H1 (cell line): ENCODE measurements at regions not wholly inside any gene's neighbourhood (a gene's known extent, or its start where the extent isn't known, plus 50 kb on each side); places are given as distances from the start of the nearest gene placed in this dataset.

Experiments
- CTCF ChIA-PET: fragments of 300-600 bp; sonication (Branson Sonifier 250); formaldehyde crosslinking; loops from one replicate; lab custom pipeline; 2021; ENCODE audit not compliant: partially characterized antibody; lab: Charles Lee
- POLR2A ChIA-PET: fragments of 300-600 bp; sonication (Branson Sonifier 250); formaldehyde crosslinking; loops from one replicate; lab custom pipeline; 2021; ENCODE audit warnings: inconsistent platforms; ENCODE audit not compliant: partially characterized antibody; lab: Charles Lee
- DNase-seq, 2 experiments: peaks; one replicate each; pipeline versions ENCODE4 v3.0.0 to v3.0.0-alpha.2; 2010 to 2022; ENCODE audit warnings: low spot score in 2 of 2, low read depth in 1 of 2, mixed read lengths in 1 of 2
- FAIRE-seq: peaks from 2 replicates; lab custom pipeline; 2011; peaks lifted over from hg19 to GRCh38; lab: Jason Lieb, UNC
- H2AFZ ChIP-seq: 2 replicates; pipeline ENCODE4 v1.8.1; 2012; ENCODE audit warnings: low read length, inconsistent platforms
- H2AK5ac ChIP-seq: 2 replicates; pipeline ENCODE4 v1.6.1; 2013; ENCODE audit warnings: low read depth, low read length
- H2BK120ac ChIP-seq: replicated peaks from 2 replicates; pipeline ENCODE3; 2013; ENCODE audit warnings: low read depth, low read length, inconsistent platforms
- H2BK12ac ChIP-seq: 2 replicates; pipeline ENCODE4 v1.6.1; 2013; ENCODE audit warnings: low read depth, low read length
- H2BK15ac ChIP-seq: 2 replicates; pipeline ENCODE4 v1.6.1; 2013; ENCODE audit warnings: low read length
- H2BK20ac ChIP-seq: 2 replicates; pipeline ENCODE4 v1.6.1; 2013; ENCODE audit warnings: low read length
- H2BK5ac ChIP-seq: 2 replicates; pipeline ENCODE4 v1.6.1; 2013; ENCODE audit warnings: low read depth, low read length
- H3K14ac ChIP-seq: 2 replicates; pipeline ENCODE4 v1.6.1; 2013; ENCODE audit warnings: inconsistent platforms; ENCODE audit not compliant: insufficient read length
- H3K18ac ChIP-seq: 2 replicates; pipeline ENCODE4 v1.6.1; 2013; ENCODE audit warnings: low read length; ENCODE audit errors: extremely low read depth
- H3K23ac ChIP-seq: 2 replicates; pipeline ENCODE4 v1.6.1; 2013; ENCODE audit warnings: inconsistent platforms; ENCODE audit not compliant: insufficient read length
- H3K23me2 ChIP-seq: 2 replicates; pipeline ENCODE4 v1.6.1; 2013; ENCODE audit warnings: low read depth, low read length
- H3K27ac ChIP-seq: 2 replicates; pipeline ENCODE4 v1.6.1; 2011; ENCODE audit warnings: low read depth, low read length, inconsistent platforms
- H3K27me3 ChIP-seq, 4 experiments: replicated peaks in 1 of 4; 1 replicate in 1 of 4; 2 replicates in 3 of 4; pipeline versions ENCODE4 v1.6.1 to v1.8.1; 2011 to 2013; ENCODE audit warnings: low read length in 3 of 4, mild to moderate bottlenecking in 3 of 4, inconsistent platforms in 2 of 4, mixed read lengths in 2 of 4, moderate library complexity in 1 of 4; ENCODE audit not compliant: control insufficient read depth in 3 of 4, insufficient read depth in 3 of 4; ENCODE audit errors: extremely low read depth in 1 of 4
- H3K36me3 ChIP-seq, 4 experiments: 2 replicates each; pipeline versions ENCODE4 v1.6.1 to v1.8.1; 2011 to 2013; ENCODE audit warnings: mild to moderate bottlenecking in 4 of 4, low read length in 3 of 4, moderate library complexity in 2 of 4, control low read depth in 1 of 4, inconsistent platforms in 1 of 4; ENCODE audit not compliant: insufficient read depth in 4 of 4, control insufficient read depth in 2 of 4
- H3K4ac ChIP-seq: replicated peaks from 2 replicates; pipeline ENCODE3; 2013; ENCODE audit warnings: low read length, low read depth, mixed read lengths, inconsistent platforms; ENCODE audit not compliant: insufficient read length
- H3K4me1 ChIP-seq, 4 experiments: replicated peaks in 1 of 4; 1 replicate in 1 of 4; 2 replicates in 3 of 4; pipeline versions ENCODE4 v1.6.1 to v1.8.1; 2011 to 2013; ENCODE audit warnings: low read length in 3 of 4, inconsistent platforms in 2 of 4, mixed read lengths in 1 of 4; ENCODE audit not compliant: insufficient read depth in 4 of 4, control insufficient read depth in 3 of 4
- H3K4me2 ChIP-seq, 2 experiments: 2 replicates each; pipeline versions ENCODE4 v1.6.1 to v1.8.1; 2011 to 2013; ENCODE audit warnings: low read depth in 2 of 2, low read length in 2 of 2, control low read depth in 1 of 2, inconsistent platforms in 1 of 2, mild to moderate bottlenecking in 1 of 2; ENCODE audit not compliant: insufficient read depth in 1 of 2
- H3K4me3 ChIP-seq, 4 experiments: fragments of 200-600, 300-600 bp in 1 of 4; sonication (generic), shearing (Covaris generic), sonication (Bioruptor Twin) in 1 of 4; 2 replicates each; pipeline versions ENCODE4 v1.5.1 to v1.8.1; 2011 to 2016; ENCODE audit warnings: low read length in 4 of 4, low read depth in 3 of 4, control low read depth in 2 of 4, inconsistent platforms in 2 of 4, mild to moderate bottlenecking in 2 of 4, mixed read lengths in 1 of 4, moderate library complexity in 1 of 4; ENCODE audit not compliant: insufficient read depth in 2 of 4; ENCODE audit errors: extremely low read depth in 1 of 4
- H3K56ac ChIP-seq: replicated peaks from 2 replicates; pipeline ENCODE3; 2013; ENCODE audit warnings: low read depth, mild to moderate bottlenecking, mixed read lengths, low read length, inconsistent platforms; ENCODE audit not compliant: insufficient read length
- H3K79me1 ChIP-seq: 2 replicates; pipeline ENCODE4 v1.6.1; 2013; ENCODE audit warnings: low read depth, low read length, control low read depth
- H3K79me2 ChIP-seq, 2 experiments: 2 replicates each; pipeline versions ENCODE4 v1.6.1 to v1.8.1; 2012 to 2013; ENCODE audit warnings: low read length in 2 of 2, mild to moderate bottlenecking in 2 of 2, inconsistent platforms in 1 of 2; ENCODE audit not compliant: insufficient read depth in 2 of 2, control insufficient read depth in 1 of 2
- H3K9ac ChIP-seq, 4 experiments: replicated peaks in 1 of 4; 1 replicate in 1 of 4; 2 replicates in 3 of 4; pipeline versions ENCODE4 v1.6.1 to v1.8.1; 2011 to 2013; ENCODE audit warnings: low read depth in 3 of 4, low read length in 3 of 4, control low read depth in 2 of 4, mild to moderate bottlenecking in 2 of 4, moderate library complexity in 2 of 4, inconsistent platforms in 1 of 4; ENCODE audit errors: extremely low read depth in 1 of 4
- H3K9me3 ChIP-seq, 2 experiments: 2 replicates each; pipeline versions ENCODE4 v1.6.1 to v1.8.1; 2012 to 2013; ENCODE audit warnings: mild to moderate bottlenecking in 2 of 2, moderate library complexity in 2 of 2, control low read depth in 1 of 2, inconsistent platforms in 1 of 2, low read depth in 1 of 2, low read length in 1 of 2, mixed read lengths in 1 of 2; ENCODE audit not compliant: insufficient read depth in 2 of 2
- H4K20me1 ChIP-seq, 2 experiments: replicated peaks in 1 of 2; 2 replicates each; pipeline versions ENCODE3 to v1.8.1; 2011 to 2013; ENCODE audit warnings: inconsistent platforms in 2 of 2, low read length in 2 of 2, mild to moderate bottlenecking in 1 of 2; ENCODE audit not compliant: insufficient read depth in 2 of 2, control insufficient read depth in 1 of 2
- H4K5ac ChIP-seq: 2 replicates; pipeline ENCODE4 v1.6.1; 2013; ENCODE audit warnings: low read length, low read depth, mixed read lengths, inconsistent platforms; ENCODE audit not compliant: insufficient read length
- H4K8ac ChIP-seq: 2 replicates; pipeline ENCODE4 v1.8.0; 2013; ENCODE audit warnings: mild to moderate bottlenecking, moderate library complexity, low read length, inconsistent platforms; ENCODE audit not compliant: insufficient read depth; ENCODE audit errors: extremely low read depth
- H4K91ac ChIP-seq: replicated peaks from 2 replicates; pipeline ENCODE3; 2013; ENCODE audit warnings: low read length, mixed read lengths, inconsistent platforms; ENCODE audit not compliant: insufficient read length
- BCL11A ChIP-seq, 2 experiments: IDR thresholded peaks; one replicate each; pipeline ENCODE4 v1.6.1; 2011; ENCODE audit warnings: low read depth in 2 of 2, low read length in 2 of 2, mild to moderate bottlenecking in 2 of 2
- KDM1A ChIP-seq: fragments of 200-600, 300-600 bp; sonication (generic); IDR thresholded peaks from 2 replicates; pipeline ENCODE4 v1.7.1; 2016; ENCODE audit warnings: mild to moderate bottlenecking, low read length, borderline replicate concordance
- NANOG ChIP-seq: IDR thresholded peaks from 2 replicates; pipeline ENCODE4 v1.6.1; 2011; ENCODE audit warnings: low read length, low read depth, mild to moderate bottlenecking, inconsistent platforms; ENCODE audit not compliant: insufficient read depth, poor library complexity, severe bottlenecking
- SRF ChIP-seq: IDR thresholded peaks from 2 replicates; pipeline ENCODE4 v1.6.1; 2011; ENCODE audit warnings: mild to moderate bottlenecking, low read depth, low read length, moderate library complexity
- ZNF274 ChIP-seq: IDR thresholded peaks from 2 replicates; pipeline ENCODE4 v1.7.0; 2012; ENCODE audit warnings: low read length, borderline replicate concordance; ENCODE audit errors: extremely low read depth
- WGBS, 2 experiments: shearing (Covaris generic) in 1 of 2; methylation state at CpG; one replicate each; pipeline versions ENCODE4 v1.1.6 to v1.1.7; 2013 to 2015; ENCODE audit warnings: low lambda C conversion rate in 2 of 2, mixed read lengths in 2 of 2, inconsistent platforms in 1 of 2, low coverage in 1 of 2, missing lambda C conversion rate in 1 of 2; ENCODE audit not compliant: insufficient replicate concordance in 2 of 2, insufficient coverage in 1 of 2, insufficient read length in 1 of 2; ENCODE audit errors: extremely low coverage in 1 of 2, missing lambda C conversion rate in 1 of 2; 5-methylcytosine and 5-hydroxymethylcytosine counted together

- TF ChIP-seq ZNF274 (no peak), NANOG (no peak), KDM1A (no peak), SRF (no peak), BCL11A (IDR thresholded peaks at IDR 0.05; ENCODE audit: low read depth in 2 of 2, low read length in 2 of 2) (no peak)
- ChIA-PET CTCF (interaction anchor here (0.6 to 2.3 kb wide), 9 partner anchors 8 to 448 kb away, joined by 3 to 12 read pairs (median 4); no protein-coding TSS in a partner anchor), POLR2A (no interaction called here)
- H4K5ac ChIP-seq: no peak overlapping the region
- no peak overlapping the region for H3K18ac ChIP-seq
- no peaks in the 10 kb centered on the region for H3K36me3 ChIP-seq
- DNase-seq (no peak), FAIRE-seq (no peak)
- H4K20me1 ChIP-seq: no peaks in the 10 kb centered on the region
- H2AFZ ChIP-seq: no peak overlapping the region
- no peak overlapping the region for H2BK120ac ChIP-seq
- no peaks in the 10 kb centered on the region for H3K23me2 ChIP-seq
- no peak overlapping the region for H3K56ac ChIP-seq
- no peak overlapping the region for H4K91ac ChIP-seq
- no peaks in the 10 kb centered on the region for H3K79me2 ChIP-seq
- no peaks in the 10 kb centered on the region for H3K4me1 ChIP-seq
- H3K79me1 ChIP-seq: no peaks in the 10 kb centered on the region
- H2BK15ac ChIP-seq: no peak overlapping the region
- H3K4me2 ChIP-seq: no peak overlapping the region
- H2BK5ac ChIP-seq: no peak overlapping the region
- WGBS, 2 experiments: 92% methylated on average over 10 of the region's 10 CpGs; no CpG with 5 or more reads in 1 of the 2 experiments
- no peak overlapping the region for H3K27ac ChIP-seq
- no peak overlapping the region for H2BK12ac ChIP-seq
- no peak overlapping the region for H3K4ac ChIP-seq
- no peak overlapping the region for H2AK5ac ChIP-seq
- no peak overlapping the region for H3K23ac ChIP-seq
- no peak overlapping the region for H3K14ac ChIP-seq
- no peaks in the 10 kb centered on the region for H3K9me3 ChIP-seq
- H3K4me3 ChIP-seq: no peak overlapping the region
- no peak overlapping the region for H2BK20ac ChIP-seq
- H3K27me3 ChIP-seq: no peaks in the 10 kb centered on the region
- H4K8ac ChIP-seq: no peak overlapping the region
- H3K9ac ChIP-seq: no peak overlapping the region
Observed at GRCh38 chr10:84837877-84838276, 509.5 kb downstream of the CCSER2 start.
